ENCODE measurements at regions not wholly inside any gene's neighbourhood (a gene's known extent, or its start where the extent isn't known, plus 50 kb on each side); places are given as distances from the start of the nearest gene placed in this dataset.

DNA sequence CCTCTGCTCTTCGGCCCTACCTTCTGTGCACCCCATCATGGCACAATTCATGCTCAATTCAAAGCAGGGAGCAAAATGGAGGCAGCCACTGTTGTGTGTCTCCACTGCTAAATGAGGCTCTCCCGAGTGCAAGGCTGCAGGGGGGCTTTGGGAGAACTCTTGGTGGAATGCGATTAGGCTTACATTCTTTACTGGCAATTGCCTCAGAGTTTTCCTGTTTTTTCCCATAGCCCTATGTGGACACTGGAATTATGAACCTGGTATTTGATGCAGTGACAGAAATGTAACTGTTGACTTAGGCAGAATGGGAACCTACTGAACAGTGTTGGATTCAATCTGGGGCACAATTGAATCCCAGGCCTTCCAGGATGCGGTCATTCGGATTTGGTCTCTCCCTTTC lies 187.9 kb upstream of the GMDS start:
- intact Hi-C loops (cut with micrococcal nuclease) = no loop called here

DNA sequence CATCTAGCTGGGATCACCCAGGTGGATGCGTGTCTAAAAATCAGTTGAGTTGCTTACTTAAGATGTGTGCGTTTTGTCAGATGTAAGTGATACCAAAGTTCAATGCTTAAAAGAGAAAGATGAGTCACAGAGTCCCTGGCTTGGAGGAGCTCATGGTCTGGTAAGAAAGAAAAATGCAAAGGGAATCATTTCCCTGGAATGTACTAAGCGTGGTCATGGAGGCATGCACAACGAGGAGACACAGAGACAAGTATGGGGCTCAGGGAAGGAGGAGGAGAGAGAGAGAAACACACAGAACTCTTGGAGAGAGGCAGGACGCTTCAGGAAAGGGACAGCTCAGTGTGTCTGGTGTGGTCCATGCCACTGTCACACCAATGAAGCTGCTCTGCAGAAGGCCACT lies 186.9 kb upstream of the GMDS start:
- intact Hi-C loops (cut with micrococcal nuclease) = no loop called here

DNA sequence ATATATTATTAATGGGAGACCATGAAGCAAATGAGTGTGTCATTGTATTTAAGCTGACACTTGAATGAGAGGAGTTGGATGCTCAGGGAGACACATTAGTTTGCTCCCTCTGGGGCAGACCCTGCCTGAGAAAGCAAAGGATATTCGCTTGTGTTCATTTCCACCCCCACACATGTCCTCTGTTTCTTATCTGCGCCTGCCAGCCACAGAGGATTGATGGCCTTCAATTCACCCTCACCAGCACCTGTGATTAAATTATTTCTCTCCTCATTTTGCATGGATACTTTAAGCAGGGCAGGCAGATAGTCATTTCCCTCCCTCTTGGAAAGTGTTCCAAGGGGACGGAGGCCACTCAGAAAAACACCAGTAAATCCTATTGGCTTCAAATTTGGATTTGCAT lies 185.2 kb upstream of the GMDS start:
- intact Hi-C loops (cut with micrococcal nuclease) = no loop called here

DNA sequence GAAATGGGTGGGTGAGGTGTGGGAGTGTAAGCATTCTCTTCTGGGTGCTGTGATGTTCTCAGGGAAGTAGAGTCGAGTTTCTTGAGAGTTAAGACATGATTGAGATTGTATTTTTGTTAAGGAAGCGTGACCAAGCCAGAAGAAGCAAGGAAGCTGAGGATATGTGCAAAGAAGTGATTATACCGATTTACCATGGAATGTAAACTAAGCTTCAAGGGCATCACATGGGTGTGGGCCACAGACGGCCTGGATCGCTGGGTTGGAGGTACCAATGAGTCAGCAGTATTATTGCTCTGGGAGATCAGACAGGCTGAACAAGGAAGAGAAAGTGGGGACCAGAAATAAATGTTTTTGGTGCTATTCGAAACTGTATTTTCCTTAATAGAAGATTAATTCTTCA lies 184.1 kb upstream of the GMDS start:
- intact Hi-C loops (cut with micrococcal nuclease) = no loop called here

DNA sequence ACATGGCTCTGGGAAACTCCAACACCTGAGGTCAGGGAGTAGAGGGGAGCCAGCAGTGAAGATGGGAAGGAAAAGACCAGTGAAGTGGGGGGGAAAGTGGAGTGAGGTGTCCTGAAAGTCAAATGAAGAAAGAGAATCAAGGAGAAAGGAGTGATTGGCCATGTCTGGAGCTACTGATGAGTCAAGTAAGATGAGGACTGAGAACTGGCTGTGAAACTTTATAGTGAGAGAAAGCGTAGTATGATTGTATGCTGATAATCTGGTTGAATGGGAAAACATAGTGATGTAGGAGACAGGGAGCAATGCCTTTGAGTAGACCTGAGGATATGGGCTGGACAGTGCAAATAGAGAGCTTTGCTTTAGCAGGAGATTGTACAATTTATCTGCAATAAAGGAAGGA lies 183.6 kb upstream of the GMDS start:
- intact Hi-C loops (cut with micrococcal nuclease) = no loop called here

DNA sequence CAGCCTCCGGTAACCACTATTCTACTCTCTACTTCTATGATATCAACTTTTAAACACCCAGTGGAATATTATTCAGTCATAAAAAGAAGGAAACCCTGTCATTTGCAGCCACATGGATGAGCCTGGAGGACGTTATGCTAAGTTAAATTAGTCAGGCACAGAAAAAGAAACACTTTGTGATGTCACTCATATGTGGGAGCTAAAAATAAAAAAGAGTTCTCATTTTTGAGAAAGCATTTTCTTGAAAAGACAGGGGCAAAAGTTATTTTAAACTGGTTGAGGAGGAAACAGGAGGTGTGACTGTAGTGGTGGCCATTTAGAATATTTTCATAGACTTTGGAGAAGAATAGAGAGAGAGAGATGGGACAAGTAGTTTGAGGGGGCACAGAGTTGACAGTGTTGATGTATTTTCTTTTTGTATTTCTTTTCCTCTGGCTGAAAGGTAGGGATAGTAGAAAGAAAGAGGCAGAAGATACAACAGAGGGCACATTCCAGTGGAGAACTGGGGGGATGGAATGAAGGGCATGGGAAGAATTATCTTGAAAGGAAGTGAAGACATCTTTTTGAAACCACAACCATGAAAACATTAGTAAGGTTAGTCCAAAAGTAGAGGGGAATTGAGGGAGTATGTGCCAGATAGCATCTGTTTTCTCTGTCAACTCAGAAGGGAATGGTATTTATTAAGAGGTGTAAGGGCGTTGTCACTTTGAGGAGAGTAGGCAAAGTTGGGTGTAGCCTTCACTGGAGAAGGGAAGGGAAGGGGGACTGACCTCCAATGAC lies 181.3 kb upstream of the GMDS start:
- intact Hi-C loops (cut with micrococcal nuclease) = no loop called here

DNA sequence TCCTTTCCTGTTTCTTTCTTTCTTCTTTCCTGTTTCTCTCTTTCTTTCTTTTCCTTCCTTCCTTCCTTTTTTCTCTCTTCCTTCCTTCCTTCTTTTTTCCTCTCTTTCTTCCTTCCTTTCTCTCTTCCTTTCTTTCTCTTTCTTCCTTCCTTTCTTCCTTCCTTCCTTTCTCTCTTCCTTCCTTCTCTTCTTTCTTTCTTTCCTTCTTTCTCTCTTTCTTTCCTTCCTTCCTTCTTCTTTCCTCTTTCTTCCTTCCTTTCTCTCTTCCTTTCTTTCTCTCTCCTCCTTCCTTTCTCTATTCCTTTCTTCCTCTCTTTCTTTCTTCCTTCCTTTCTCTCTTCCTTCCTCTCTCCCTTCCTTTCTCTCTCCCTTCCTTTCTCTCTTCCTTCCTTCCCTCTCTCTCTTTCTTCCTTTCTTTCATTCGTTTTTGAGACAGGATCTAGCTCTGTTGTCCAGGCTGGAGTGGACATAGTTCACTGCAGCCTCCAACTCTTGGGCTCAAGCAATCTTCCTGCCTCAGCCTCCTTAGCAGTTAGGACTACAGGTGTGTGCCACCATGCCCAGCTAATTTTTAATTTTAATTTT lies 170.8 kb upstream of the GMDS start:
- intact Hi-C loops (cut with micrococcal nuclease) = no loop called here

DNA sequence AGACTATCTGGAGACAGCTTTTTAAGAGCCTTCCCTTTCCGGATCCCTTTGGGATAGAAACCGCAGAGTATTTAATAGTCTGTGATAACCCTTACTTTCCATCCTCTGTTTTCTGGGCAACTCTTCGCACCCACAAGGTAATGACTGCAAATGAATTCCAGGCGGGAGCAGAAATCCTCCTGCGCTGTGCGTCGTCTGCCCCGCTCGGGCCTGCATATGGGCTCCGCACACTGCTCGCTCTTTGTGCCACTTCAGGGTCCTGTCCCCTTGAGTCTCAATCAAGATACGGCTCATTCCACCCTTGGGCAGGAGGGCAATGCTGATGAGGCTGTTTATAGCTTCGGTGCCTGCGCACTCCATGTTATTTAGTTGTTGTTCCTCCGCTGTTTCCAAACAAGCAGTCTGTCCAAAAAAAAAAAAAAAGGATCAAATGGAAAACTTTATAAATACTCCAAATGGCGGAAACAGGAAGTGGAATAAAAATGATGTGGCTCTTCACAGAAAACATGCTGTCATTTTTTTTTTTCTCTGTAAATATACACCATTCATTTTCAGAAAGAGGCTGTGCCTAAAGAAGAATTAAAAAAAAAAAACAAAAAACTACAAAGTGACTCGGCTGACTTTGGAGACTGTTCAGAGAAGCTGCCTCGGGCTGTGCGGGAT lies 169.6 kb upstream of the GMDS start:
- intact Hi-C loops (cut with micrococcal nuclease) = no loop called here

DNA sequence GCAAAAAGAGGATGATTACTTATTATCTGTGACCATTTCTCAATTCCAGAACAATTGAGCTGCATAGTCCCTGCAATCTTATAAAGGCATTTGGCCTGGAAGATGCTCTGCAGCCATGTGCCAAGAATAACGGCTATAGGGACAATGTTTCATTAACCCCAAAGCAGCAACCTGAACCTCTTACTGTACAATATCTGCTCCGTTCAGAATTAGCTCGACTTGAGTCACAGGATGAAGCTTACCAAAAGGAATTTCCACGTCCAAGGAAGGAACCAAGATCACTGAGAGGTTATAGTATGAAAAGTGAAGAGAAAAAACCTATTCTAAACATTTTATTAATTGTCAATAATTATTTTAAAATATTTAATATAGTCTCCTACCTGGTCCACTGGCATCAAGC lies 167.3 kb upstream of the GMDS start:
- intact Hi-C loops (cut with micrococcal nuclease) = no loop called here

DNA sequence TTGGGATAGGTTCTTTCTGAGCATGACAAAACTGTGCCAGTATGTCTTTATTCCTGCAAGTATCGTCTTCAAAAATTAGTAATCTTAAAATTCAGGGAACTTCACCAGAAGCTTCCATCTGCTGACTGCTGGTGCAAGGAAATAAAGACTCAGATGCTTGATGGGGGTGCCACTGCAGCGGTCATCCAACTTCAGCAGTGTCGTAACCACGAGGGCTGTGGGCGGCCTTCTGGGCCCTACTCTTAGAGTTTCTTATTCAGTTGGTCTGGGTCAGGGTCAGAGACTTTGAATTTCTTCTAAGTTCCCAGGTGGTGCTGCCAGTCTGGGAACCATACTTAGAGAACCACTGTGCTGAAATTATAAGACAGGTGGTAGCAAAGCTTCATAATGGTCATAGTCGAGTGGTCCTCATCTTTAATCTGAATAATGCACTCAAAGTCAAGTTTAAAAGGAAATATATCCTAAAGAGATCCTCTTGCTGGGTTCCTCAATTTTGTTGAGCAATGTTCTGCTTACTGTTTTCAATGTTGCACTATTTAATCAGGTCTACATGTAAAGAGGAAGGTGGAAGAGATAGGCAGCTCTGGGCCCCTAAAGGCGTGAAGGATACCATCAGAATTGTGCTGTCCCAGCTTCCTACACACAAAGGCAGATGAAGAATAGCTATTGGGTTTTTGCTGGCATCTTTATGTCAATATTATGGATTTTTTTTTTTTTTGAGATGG lies 165.4 kb upstream of the GMDS start:
- intact Hi-C loops (cut with micrococcal nuclease) = no loop called here

DNA sequence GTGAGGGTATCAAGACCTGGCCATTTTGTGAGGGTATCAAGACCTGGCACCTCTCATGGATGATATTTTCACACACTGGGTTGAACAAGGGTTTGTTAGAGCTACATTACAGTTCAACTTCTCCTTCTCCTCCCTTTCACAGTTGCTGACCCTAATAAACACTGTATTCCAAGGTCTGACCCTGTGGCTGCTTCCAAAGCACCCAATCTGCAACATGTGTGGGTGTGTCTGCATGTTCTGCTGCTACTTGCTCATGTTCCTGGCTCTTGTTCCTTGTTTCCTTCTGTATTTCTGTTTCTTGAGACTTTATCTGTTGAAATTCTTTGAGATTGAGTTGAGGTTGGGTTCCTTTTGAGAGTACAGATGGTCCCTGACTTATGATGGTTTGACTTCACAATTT lies 162.1 kb upstream of the GMDS start:
- intact Hi-C loops (cut with micrococcal nuclease) = no loop called here

DNA sequence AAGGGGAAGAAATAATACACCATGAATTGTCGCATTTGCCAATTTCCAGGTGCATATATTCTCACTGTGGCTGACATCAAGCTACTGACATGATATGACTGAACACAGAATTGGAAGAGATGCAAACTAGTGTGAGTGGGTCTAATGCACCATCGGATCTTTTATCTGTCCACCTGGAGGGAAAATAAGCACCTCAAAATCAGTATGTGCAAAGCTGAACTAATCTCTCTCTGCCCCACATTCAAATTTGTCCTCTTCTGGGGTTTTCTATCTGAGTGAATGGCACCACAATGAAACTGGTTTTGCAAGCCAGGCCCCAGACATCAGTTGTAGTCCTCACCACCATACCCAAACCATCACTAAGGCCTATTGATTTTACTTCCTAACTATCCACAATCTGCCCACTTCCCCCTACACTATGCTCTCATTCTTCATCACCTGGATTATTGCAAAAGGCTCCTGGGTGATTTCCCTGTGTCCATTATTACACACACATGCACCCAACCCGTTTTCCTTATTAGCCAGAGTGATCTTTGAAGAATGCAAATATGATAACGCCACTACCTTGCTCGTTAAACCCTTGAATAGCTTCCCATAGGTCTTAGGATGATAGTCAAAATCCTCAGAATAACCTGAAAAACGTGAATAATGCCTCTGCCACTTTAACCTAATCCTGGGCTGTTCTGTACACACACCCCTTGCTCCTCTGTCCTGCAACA lies 159.0 kb upstream of the GMDS start:
- intact Hi-C loops (cut with micrococcal nuclease) = no loop called here

DNA sequence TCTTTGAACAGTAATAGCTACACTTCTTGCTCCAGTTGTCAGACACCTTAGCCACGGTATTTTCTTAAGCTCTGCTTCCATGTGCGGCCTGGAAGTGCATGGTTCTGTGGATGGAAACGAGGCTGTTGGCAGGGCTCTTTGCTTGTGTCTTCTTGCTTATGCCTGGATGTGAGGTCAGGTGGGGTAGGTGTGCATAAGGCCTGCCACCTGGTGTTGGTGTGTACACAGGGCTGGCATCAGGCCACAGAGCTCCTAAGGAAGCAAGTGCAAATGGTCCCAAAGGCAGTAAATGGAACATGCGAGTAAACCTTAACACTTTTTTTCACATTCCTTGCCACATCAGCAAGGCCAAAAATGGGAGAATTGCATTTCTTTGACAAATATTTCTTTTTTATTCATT lies 158.1 kb upstream of the GMDS start:
- intact Hi-C loops (cut with micrococcal nuclease) = no loop called here

DNA sequence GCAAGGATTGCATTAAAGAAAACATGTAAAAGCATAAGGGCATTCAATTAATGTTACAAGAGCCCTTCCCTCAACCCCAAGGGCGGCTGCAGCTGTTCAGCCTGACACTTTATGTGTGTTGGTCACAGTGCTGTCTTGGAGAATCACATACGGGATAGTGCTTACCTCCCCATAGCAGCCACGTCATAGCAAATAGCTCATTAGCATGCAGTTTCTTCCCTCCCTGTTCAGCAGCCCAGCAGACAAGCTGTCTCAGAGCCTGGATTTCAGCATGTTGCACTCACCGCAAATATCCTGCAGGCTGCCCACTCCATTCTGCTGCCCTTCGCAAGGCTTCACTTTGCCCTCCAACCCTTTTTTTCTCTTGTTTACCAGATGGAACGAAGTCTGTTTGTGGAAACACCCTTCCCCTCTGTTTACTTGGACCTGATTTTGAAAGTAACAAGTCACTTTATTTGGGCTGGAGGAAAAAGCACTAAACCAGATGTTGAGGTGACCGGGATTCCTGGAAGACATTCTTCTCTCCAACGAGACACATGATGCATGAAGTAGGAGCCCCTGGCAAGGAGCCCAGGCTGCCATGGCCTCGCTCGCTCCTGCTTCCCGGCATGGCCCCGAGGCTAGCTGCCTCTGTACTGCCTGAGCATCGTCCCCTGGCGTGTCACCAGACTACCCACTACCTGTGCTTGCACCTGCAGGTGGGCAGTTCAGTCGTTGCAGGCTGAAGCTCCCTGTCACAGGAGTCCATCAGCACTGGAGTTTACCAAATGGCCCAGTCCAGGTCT lies 151.6 kb upstream of the GMDS start:
- intact Hi-C loops (cut with micrococcal nuclease) = no loop called here

DNA sequence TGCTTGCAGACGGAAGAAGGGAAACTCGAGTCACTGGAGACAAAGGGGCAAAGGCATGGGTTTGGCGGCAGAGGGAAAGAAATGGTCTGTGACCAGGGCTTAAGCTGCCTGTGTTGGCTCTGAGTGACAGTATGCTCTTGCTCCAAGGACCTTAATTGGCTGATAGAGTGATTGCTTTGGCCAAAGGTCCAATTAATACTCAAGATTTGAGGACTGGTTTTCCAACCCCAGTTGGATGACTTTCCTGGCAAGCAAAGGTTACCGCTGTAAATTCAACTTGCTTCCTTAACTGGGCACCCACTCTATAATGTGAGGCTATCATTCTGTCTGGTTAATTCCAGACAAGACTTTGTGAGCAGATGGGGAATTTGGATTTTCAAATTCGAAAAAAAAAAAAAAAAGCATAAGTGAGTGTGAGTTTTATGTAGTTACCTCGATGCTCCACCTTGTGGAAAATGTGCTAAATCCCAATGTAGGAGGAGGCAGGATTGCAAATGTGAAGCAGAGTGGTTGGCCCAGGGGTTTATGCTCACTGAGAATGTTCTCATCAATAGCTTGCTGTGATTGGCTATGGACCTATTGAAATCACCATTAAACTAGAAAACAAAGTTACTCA lies 150.7 kb upstream of the GMDS start:
- intact Hi-C loops (cut with micrococcal nuclease) = no loop called here

DNA sequence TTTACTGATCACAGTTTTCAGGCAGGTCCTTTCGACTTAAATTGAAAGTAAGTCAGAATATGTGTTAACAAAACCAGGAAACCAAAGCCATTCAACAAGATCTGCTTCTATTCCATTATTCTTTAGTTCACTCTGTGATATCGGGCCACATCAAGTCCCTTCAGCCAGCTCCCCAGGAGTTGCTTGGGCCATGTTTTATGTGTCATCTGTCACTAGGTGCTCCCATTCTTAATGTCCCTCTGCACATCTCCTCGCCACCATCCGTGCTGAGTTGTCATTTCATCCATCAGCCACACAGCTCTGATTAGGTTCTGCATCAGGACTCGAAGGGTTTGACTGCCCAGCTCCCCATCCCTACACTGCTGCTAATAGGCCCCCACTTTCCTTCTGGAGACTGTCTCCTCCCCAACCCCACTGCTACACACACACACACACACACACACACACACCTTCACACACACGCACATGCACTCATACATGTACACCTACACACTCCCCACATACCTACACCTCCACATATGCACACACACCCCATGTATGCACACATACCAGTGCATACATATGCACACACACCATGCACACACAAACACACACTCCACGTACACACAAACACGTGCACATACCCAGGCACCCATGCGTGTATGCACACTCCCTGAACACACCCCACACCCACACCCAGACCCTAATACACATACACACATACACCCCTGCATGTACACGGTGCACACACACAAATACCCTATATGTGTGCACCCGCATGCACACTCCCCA lies 143.3 kb upstream of the GMDS start:
- intact Hi-C loops (cut with micrococcal nuclease) = no loop called here

DNA sequence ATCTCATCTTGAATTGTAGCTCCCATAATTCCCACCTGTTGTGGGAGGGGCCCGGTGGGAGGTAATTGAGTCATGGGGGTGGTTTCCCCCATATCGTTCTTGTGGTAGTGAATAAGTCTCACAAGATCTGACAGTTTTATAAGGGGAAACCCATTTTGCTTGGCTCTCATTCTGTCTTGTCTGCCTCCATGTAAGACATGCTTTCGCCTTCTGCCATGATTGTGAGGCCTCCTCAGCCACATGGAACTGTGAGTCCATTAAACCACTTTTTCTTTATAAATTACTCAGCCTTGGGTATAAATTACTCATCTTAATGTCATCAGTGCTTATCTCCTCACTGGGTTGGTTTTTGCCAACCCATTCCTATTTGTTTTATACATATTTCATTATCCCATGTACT lies 142.0 kb upstream of the GMDS start:
- intact Hi-C loops (cut with micrococcal nuclease) = no loop called here

DNA sequence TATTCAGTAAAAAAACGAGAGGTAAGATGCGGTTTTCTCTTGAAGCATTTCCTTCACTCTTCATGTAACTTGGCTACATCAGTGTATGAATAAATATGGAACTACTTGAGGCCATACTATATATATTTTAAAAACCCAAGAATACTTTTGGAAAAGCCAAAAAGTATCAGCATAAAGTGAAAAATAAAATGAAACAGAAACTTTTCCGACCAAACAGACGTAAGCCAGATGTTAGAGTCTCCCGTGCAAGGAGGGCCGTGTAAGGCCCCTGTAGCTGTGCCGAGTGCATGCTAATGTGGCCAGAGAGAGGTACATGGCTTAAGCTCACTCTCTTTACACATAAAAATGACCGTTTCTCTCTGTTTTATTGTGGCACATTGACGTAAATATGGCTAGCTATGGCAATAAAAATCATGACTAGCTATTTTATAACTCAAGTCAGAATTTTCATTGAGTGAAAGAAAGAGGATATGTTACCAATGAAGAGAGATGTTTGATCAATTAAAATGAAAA lies 140.1 kb upstream of the GMDS start:
- intact Hi-C loops (cut with micrococcal nuclease) = no loop called here

DNA sequence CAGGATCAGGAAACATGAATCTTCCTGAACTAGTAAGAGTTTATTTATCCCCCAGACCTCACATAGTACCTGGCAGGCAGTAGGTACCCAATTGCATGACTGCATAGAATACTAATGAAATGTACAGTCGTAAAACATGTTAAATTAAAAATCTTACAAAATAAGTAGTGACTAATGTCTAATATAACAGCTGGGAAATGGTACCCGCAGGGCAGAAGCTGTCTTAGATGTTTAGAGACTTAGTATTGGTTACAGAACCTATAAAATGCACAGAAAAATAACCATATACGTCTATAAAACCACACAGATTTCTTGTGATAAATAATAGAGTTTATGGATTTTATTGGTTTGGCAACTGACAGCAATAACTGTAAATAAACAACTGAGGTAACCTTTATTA lies 139.1 kb upstream of the GMDS start:
- intact Hi-C loops (cut with micrococcal nuclease) = no loop called here

Measured in T-helper 1 cell treated with Interleukin-12 subunit alpha and Interleukin-12 subunit beta and Interleukin-4 antibody, amounts not matched to agents 30 ng/mL and 1 ng/mL, for 36 hours (primary cell).